ENCODE measurements at regions not wholly inside any gene's neighbourhood (a gene's known extent, or its start where the extent isn't known, plus 50 kb on each side); places are given as distances from the start of the nearest gene placed in this dataset.

- DNase-seq (ENCODE audit: extremely low read depth in 1 of 2, low read depth in 1 of 2): no peak
Observed at GRCh38 chr7:25619963-25620799, 391.9 kb upstream of the NPVF start.

GRCh38 chr7:25621993-25622392, 393.7 kb upstream of the NPVF start:
- no peak for DNase-seq (ENCODE audit: extremely low read depth in 1 of 2, low read depth in 1 of 2)

GRCh38 chr7:25622695-25623094, 394.4 kb upstream of the NPVF start:
- no peak for DNase-seq (ENCODE audit: extremely low read depth in 1 of 2, low read depth in 1 of 2)

GRCh38 chr7:25624051-25624450, 395.8 kb upstream of the NPVF start:
- DNase-seq (ENCODE audit: extremely low read depth in 1 of 2, low read depth in 1 of 2): no peak

- no peak for DNase-seq (ENCODE audit: extremely low read depth in 1 of 2, low read depth in 1 of 2)
Observed at GRCh38 chr7:25624833-25625232, 396.5 kb upstream of the NPVF start.

GRCh38 chr7:25625306-25625992, 397.2 kb upstream of the NPVF start:
- DNase-seq (ENCODE audit: extremely low read depth in 1 of 2, low read depth in 1 of 2): no peak

- no peak for DNase-seq (ENCODE audit: extremely low read depth in 1 of 2, low read depth in 1 of 2)
Observed at GRCh38 chr7:25626451-25627131, 398.3 kb upstream of the NPVF start.

- no peak for DNase-seq (ENCODE audit: extremely low read depth in 1 of 2, low read depth in 1 of 2)
Observed at GRCh38 chr7:25628446-25628845, 400.2 kb upstream of the NPVF start.

- no peak for DNase-seq (ENCODE audit: extremely low read depth in 1 of 2, low read depth in 1 of 2)
Observed at GRCh38 chr7:25632616-25633015, 404.3 kb upstream of the NPVF start.

- DNase-seq (ENCODE audit: extremely low read depth in 1 of 2, low read depth in 1 of 2): no peak
Observed at GRCh38 chr7:25633426-25634036, 405.2 kb upstream of the NPVF start.

GRCh38 chr7:25636168-25636567, 407.9 kb upstream of the NPVF start:
- no peak for DNase-seq (ENCODE audit: extremely low read depth in 1 of 2, low read depth in 1 of 2)

- DNase-seq (ENCODE audit: extremely low read depth in 1 of 2, low read depth in 1 of 2): no peak
Observed at GRCh38 chr7:25636871-25637283, 408.6 kb upstream of the NPVF start.

GRCh38 chr7:25638068-25638467, 409.8 kb upstream of the NPVF start:
- DNase-seq (ENCODE audit: extremely low read depth in 1 of 2, low read depth in 1 of 2): no peak

GRCh38 chr7:25638590-25639244, 410.4 kb upstream of the NPVF start:
- no peak for DNase-seq (ENCODE audit: extremely low read depth in 1 of 2, low read depth in 1 of 2)

- no peak for DNase-seq (ENCODE audit: extremely low read depth in 1 of 2, low read depth in 1 of 2)
Observed at GRCh38 chr7:25642849-25643248, 414.6 kb upstream of the NPVF start.

- no peak for DNase-seq (ENCODE audit: extremely low read depth in 1 of 2, low read depth in 1 of 2)
Observed at GRCh38 chr7:25643286-25643685, 415.0 kb upstream of the NPVF start.

- DNase-seq (ENCODE audit: extremely low read depth in 1 of 2, low read depth in 1 of 2): no peak
Observed at GRCh38 chr7:25643770-25644394, 415.6 kb upstream of the NPVF start.

GRCh38 chr7:25646726-25647413, 418.6 kb upstream of the NPVF start:
- DNase-seq (ENCODE audit: extremely low read depth in 1 of 2, low read depth in 1 of 2): no peak

- no peak for DNase-seq (ENCODE audit: extremely low read depth in 1 of 2, low read depth in 1 of 2)
Observed at GRCh38 chr7:25647872-25648271, 419.6 kb upstream of the NPVF start.

- DNase-seq (ENCODE audit: extremely low read depth in 1 of 2, low read depth in 1 of 2): no peak
Observed at GRCh38 chr7:25652366-25652765, 424.1 kb upstream of the NPVF start.
